ENCODE measurements at regions not wholly inside any gene's neighbourhood (a gene's known extent, or its start where the extent isn't known, plus 50 kb on each side); places are given as distances from the start of the nearest gene placed in this dataset.
A peak's percentile ranks its signal among the peaks of the same experiment; 100 is the strongest.
"Not testable (repeated sequence)": the region's sequence is repeated elsewhere in the genome, so short reads cannot be mapped to it uniquely, and the experiment has no call there.

GRCh38 chr12:89151536-89151935 lies 200.8 kb downstream of the DUSP6 start:
- no peak for DNase-seq

DNA sequence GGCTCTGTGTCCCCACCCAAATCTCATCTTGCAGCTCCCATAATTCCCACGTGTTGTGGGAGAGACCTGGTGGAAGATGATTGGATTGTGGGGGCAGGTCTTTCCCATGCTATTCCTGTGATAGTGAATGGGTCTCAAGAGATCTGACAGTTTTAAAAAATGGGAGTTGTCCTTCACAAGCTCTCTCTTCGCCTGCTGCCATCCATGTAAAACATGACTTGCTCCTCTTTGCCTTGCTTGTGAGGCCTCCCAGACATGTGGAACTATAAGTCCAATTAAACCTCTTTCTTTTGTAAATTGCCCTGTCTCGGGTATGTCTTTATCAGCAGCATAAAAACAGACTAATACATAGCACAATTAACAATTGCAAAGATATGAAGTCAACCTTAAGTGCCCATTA lies 201.5 kb downstream of the DUSP6 start:
- not testable (repeated sequence) for DNase-seq

GRCh38 chr12:89140602-89141238 lies 211.6 kb downstream of the DUSP6 start:
- no peak for DNase-seq

DNA sequence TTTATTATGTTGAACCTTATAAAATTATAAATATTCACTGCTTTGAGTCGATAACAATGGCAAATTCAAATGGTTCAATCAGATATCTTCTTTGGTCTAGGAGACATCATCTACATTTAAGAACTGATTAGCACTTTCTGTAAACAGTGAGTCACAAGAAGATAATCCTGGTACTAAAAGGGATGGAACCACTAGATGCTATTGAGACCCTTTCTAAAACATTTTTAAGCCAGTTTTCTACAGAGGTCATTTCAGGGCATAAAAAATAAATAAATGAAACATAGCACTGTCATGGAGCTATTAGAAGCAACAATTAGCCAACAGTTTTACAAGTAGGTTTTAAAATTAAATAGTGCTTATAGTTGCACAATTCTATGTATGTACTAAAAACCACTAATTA lies 212.2 kb downstream of the DUSP6 start:
- no peak for DNase-seq

DNA sequence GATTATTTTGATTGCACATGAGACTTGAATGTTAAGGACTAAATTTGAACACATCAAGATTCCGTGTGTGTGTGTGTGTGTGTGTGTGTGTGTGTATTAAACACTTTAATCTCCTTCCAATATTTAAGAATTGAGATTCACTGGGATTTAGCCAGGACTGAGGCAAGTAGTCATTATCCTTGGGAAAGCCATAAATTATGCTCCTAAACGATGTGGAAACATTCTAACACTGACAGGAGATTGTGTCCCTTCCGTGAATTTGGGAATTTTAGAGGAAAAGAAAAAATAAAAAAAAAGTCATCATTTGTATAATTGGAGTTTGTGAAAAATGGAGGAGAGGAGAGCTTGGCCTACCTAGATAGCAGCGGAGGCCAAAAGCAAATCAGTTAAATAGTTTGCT lies 212.9 kb downstream of the DUSP6 start:
- DNase-seq: no peak

- DNase-seq: no peak
Measured at GRCh38 chr12:89138048-89138852, 214.1 kb downstream of the DUSP6 start.

DNA sequence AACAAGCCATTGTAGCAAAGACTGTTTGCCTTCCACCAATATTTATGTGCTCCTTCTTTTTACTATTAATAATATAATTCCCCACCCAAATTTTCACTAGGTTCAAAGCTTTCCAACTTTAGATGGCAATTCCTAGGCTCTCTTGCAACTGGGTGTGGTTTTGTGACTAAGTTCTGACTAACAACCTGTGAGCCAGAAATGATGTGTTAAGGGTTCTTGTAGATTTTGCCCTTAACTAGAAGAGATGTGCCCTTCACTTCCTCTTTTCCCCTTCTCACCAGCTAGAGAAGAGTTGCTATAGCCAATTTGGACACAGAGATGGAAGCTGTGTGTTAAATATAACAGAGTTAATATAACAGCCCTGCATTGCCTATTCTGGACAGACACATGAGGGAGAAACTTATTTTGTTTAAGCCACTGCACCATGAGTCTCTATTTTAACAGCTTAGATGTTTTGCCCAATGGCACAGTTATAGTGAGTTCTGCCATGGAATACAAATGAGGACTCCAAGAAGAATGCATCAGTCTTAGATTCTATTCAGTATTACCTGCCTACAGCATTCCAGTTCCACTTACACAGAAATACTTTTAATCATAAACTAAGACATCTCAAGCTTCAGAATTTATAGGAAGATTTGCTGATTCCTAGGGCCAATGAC lies 216.2 kb downstream of the DUSP6 start:
- DNase-seq: no peak

- DNase-seq: no peak
Measured at GRCh38 chr12:89134213-89134770, 218.0 kb downstream of the DUSP6 start.

- no peak for DNase-seq
Measured at GRCh38 chr12:89129167-89129870, 223.0 kb downstream of the DUSP6 start.

- DNase-seq: no peak
Measured at GRCh38 chr12:89126712-89127111, 225.6 kb downstream of the DUSP6 start.

GRCh38 chr12:89122852-89123251 lies 229.4 kb downstream of the DUSP6 start:
- no peak for DNase-seq

- no peak for DNase-seq
Measured at GRCh38 chr12:89117448-89118034, 234.8 kb downstream of the DUSP6 start.

DNA sequence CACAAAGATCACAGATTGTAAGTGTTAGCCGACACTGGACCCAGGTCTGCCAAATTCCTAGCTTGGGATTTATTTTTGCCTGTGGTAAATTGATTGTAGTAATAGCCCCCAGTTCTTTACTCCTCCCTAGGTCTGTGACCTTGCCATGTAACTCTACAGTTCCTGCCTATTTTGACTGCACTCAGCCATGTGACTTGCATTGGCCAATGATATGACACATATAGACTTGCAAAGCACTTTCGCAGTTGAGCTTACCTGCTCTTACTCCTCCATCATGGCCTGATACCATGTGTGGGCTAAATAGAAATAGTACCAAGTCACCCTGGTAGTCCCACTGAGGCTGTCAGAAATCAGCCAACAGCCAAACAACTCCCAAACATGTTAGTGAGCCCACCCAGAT lies 240.3 kb downstream of the DUSP6 start:
- no peak for DNase-seq

- DNase-seq: no peak
Measured at GRCh38 chr12:89108265-89108664, 244.0 kb downstream of the DUSP6 start.

DNA sequence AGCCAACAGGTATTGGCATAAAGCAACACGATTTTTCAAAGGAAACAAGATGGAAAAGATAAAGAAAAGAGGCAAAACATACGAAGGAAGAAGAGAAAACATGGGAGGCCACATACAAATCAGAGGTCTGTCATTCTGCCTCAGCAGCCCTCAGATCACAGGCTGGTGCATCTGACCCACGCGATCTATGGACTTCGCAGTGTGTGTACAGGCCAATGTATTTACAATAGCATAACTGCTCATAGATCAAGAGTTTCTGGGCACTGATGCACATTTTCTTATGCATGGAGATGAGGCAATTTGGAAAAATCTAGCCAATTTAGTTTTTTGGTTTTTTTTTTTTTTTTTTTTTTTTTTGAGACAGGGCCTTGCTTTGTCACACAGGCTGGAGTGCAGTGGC lies 245.4 kb downstream of the DUSP6 start:
- no peak for DNase-seq

GRCh38 chr12:89105243-89105642 lies 247.1 kb downstream of the DUSP6 start:
- no peak for DNase-seq

- DNase-seq: no peak
Measured at GRCh38 chr12:89103831-89104230, 248.5 kb downstream of the DUSP6 start.

GRCh38 chr12:89101440-89101839 lies 250.9 kb downstream of the DUSP6 start:
- no peak for DNase-seq

DNA sequence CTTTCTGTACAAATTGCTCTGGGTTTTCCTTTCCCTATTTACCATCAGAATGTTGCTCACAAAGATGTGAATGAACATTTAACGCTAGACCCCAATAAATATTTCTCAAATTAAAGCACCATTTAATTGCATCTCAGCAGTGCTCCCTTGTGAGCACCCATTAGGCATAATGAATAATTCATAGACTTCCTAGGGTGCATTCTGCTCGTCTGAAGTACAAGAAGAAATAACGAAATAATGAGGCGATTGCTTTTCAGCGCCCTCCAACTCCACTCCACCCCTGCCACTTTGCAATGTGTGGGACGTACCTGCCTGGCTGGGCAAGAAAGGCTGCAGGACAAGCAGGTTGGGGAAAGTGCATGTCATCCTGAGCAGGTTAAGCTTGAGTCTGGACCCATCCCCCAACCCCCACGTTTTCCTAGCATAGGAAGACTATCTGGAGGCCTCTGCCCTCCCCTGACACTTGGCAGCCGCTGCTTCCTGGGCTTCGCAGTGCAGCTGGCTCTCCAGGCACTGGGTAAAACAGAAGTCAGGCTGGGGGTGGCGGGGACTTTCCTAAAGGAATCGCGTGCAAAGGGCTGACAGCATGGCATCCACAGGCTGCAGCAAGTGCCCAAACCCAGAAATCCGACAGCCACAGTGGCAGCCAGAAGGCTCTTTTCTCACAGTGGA lies 253.7 kb downstream of the DUSP6 start:
- no peak for DNase-seq

DNA sequence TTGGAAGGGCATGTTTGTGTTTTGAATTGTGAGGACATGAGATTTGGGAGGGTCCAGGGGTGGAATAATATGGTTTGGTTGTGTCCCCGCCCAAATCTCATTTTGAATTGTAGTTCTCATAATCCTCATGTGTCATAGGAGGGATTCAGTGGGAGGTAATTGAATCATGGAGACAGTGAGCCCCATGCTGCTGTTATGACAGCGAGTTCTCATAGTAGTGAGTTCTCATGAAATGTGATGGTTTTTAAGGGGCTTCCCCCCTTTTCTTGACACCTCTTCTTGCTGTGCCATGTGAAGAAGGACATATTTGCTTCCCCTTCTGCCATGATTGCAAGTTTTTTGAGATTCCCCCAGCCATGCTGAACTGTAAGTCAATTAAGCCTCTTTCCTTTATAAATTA lies 260.0 kb downstream of the DUSP6 start:
- DNase-seq: peak; percentile 14

DNA sequence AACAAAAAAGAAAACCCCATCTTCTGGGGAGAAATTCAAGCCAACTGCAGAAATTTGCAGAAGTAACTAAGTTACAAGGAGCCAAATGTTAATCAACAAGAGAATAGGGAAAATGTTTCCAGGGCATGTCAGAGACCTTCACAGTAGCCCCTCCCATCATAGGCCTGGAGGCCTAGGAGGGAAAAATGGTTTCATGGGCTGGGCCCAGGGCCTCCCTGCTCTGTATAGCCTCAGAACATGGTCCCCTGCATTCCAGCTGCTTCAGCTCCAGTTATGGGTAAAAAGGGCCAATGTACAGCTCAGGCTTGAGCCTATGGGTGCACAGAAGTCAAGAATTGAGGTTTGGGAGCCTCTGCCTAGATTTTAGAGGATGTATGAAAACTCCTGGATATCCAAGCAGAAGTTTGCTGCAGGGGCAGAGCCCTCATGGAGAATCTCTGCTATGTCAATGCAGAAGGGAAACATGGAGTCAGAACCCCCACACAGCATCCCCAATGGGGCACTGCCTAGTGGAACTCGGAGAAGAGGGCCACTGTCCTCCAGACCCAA lies 260.9 kb downstream of the DUSP6 start:
- no peak for DNase-seq

GRCh38 chr12:89089264-89089663 lies 263.0 kb downstream of the DUSP6 start:
- DNase-seq: no peak

Measured in activated naive CD4-positive, alpha-beta T cell treated with anti-CD3 and anti-CD28 coated beads, Interleukin-2, amount 50 U/mL, for 16 hours (primary cell).